IMR-90 (cell line): ENCODE measurements at regions not wholly inside any gene's neighbourhood (a gene's known extent, or its start where the extent isn't known, plus 50 kb on each side); places are given as distances from the start of the nearest gene placed in this dataset.

Experiments
- ATAC-seq: fragments of 200-7000 bp; cut with Tn5 transposase; 2 replicates; pipeline ENCODE4 v1.9.1; 2020; ENCODE audit warnings: low read depth, mild to moderate bottlenecking, moderate library complexity
- BruUV-seq: library from RNA; stranded (reverse); fragments of 400-500 nt; replicated peaks from 2 replicates; lab custom pipeline; 2021; lab: Mats Ljungman, UMichigan
- CTCF ChIA-PET: fragments of 300-600 bp; formaldehyde crosslinking; extraction: SDS; loops from one replicate; lab custom pipeline; 2021; ENCODE audit warnings: antibody characterized with exemption; lab: Yijun Ruan, JAX
- POLR2A ChIA-PET: fragments of 300-600 bp; sonication (Branson Sonifier 250); formaldehyde crosslinking; loops from one replicate; lab custom pipeline; 2022; ENCODE audit warnings: antibody characterized with exemption; ENCODE audit not compliant: unreplicated experiment; lab: Charles Lee
- DNase-seq: peaks from one replicate; pipeline ENCODE4 v3.0.0; 2013
- H2AFZ ChIP-seq: replicated peaks from 2 replicates; pipeline ENCODE3; 2013; ENCODE audit warnings: low read length, mild to moderate bottlenecking; ENCODE audit not compliant: poor library complexity
- H2AK5ac ChIP-seq: 2 replicates; pipeline ENCODE4 v1.6.1; 2013; ENCODE audit warnings: low read depth, low read length, inconsistent platforms
- H2AK9ac ChIP-seq: replicated peaks from 2 replicates; pipeline ENCODE3; 2013; ENCODE audit warnings: mild to moderate bottlenecking, low read depth, low read length, moderate library complexity; ENCODE audit not compliant: poor library complexity
- H2BK120ac ChIP-seq: 2 replicates; pipeline ENCODE4 v1.6.1; 2013; ENCODE audit warnings: low read depth, low read length, inconsistent platforms
- H2BK15ac ChIP-seq: 3 replicates; pipeline ENCODE4 v1.6.1; 2013; ENCODE audit warnings: low read depth, low read length, inconsistent platforms
- H2BK20ac ChIP-seq: 2 replicates; pipeline ENCODE4 v1.6.1; 2013; ENCODE audit warnings: low read depth, mild to moderate bottlenecking, inconsistent platforms, low read length, moderate library complexity
- H2BK5ac ChIP-seq: 2 replicates; pipeline ENCODE4 v1.6.1; 2013; ENCODE audit warnings: mild to moderate bottlenecking, low read depth, low read length, inconsistent platforms; ENCODE audit not compliant: poor library complexity, severe bottlenecking
- H3K14ac ChIP-seq: replicated peaks from 2 replicates; pipeline ENCODE4 v1.6.1; 2013; ENCODE audit warnings: low read depth, low read length, inconsistent platforms
- H3K18ac ChIP-seq: 2 replicates; pipeline ENCODE4 v1.6.1; 2013; ENCODE audit warnings: low read depth, low read length, control low read depth
- H3K23ac ChIP-seq: 2 replicates; pipeline ENCODE4 v1.6.1; 2013; ENCODE audit warnings: low read depth, low read length, inconsistent platforms
- H3K27ac ChIP-seq: 2 replicates; pipeline ENCODE4 v1.5.1; 2013; ENCODE audit warnings: mild to moderate bottlenecking, control low read depth, low read length; ENCODE audit not compliant: insufficient read depth
- H3K27me3 ChIP-seq: 2 replicates; pipeline ENCODE4 v1.6.1; 2013; ENCODE audit warnings: low read length; ENCODE audit not compliant: control insufficient read depth, insufficient read depth
- H3K36me3 ChIP-seq: 2 replicates; pipeline ENCODE4 v1.6.1; 2013; ENCODE audit warnings: low read length, mixed read lengths; ENCODE audit not compliant: control insufficient read depth, insufficient read depth
- H3K4ac ChIP-seq: 2 replicates; pipeline ENCODE4 v1.6.1; 2013; ENCODE audit warnings: low read depth, low read length, inconsistent platforms
- H3K4me1 ChIP-seq: 2 replicates; pipeline ENCODE4 v1.6.1; 2013; ENCODE audit warnings: low read length, mixed read lengths; ENCODE audit not compliant: control insufficient read depth, insufficient read depth
- H3K4me2 ChIP-seq: 2 replicates; pipeline ENCODE4 v1.6.1; 2013; ENCODE audit warnings: low read depth, mild to moderate bottlenecking, control low read depth, low read length, moderate library complexity
- H3K4me3 ChIP-seq: 2 replicates; pipeline ENCODE4 v1.5.1; 2013; ENCODE audit warnings: low read depth, mild to moderate bottlenecking, control low read depth, low read length, moderate library complexity; ENCODE audit not compliant: insufficient read depth
- H3K56ac ChIP-seq: 2 replicates; pipeline ENCODE4 v1.6.1; 2013; ENCODE audit warnings: low read length, inconsistent platforms; ENCODE audit not compliant: insufficient read depth; ENCODE audit errors: extremely low read depth
- H3K79me1 ChIP-seq, 2 experiments: 2 replicates each; pipeline ENCODE4 v1.6.1; 2013; ENCODE audit warnings: low read length in 2 of 2, inconsistent platforms in 1 of 2, low read depth in 1 of 2
- H3K9ac ChIP-seq: 2 replicates; pipeline ENCODE4 v1.6.1; 2013; ENCODE audit warnings: low read depth, low read length, control low read depth
- H3K9me1 ChIP-seq: 2 replicates; pipeline ENCODE4 v1.6.1; 2013; ENCODE audit warnings: low read length, inconsistent platforms; ENCODE audit not compliant: insufficient read depth
- H3K9me3 ChIP-seq: 2 replicates; pipeline ENCODE4 v1.6.1; 2013; ENCODE audit warnings: low read length; ENCODE audit not compliant: control insufficient read depth, insufficient read depth
- H4K20me1 ChIP-seq: 2 replicates; pipeline ENCODE4 v1.6.1; 2013; ENCODE audit warnings: low read length, inconsistent platforms; ENCODE audit not compliant: insufficient read depth
- H4K5ac ChIP-seq: 2 replicates; pipeline ENCODE4 v1.6.1; 2013; ENCODE audit warnings: mild to moderate bottlenecking, low read depth, low read length, control low read depth
- H4K8ac ChIP-seq, 2 experiments: 2 replicates each; pipeline ENCODE4 v1.6.1; 2013; ENCODE audit warnings: low read depth in 2 of 2, low read length in 2 of 2, control low read depth in 1 of 2, inconsistent platforms in 1 of 2
- H4K91ac ChIP-seq: 2 replicates; pipeline ENCODE4 v1.6.1; 2013; ENCODE audit warnings: low read depth, low read length, inconsistent platforms; ENCODE audit not compliant: insufficient read depth
- BHLHE40 ChIP-seq: fragments of 150-350 bp; IDR thresholded peaks from 2 replicates; pipeline ENCODE4 v1.6.1; 2016; ENCODE audit warnings: mild to moderate bottlenecking, low read depth, low read length
- CEBPB ChIP-seq: IDR thresholded peaks from 2 replicates; pipeline ENCODE4 v1.6.1; 2012; ENCODE audit warnings: low read depth, low read length, improper control_type of control experiment
- CTCF ChIP-seq: conservative IDR thresholded peaks from 2 replicates; pipeline ENCODE4 v1.5.1; 2012; ENCODE audit warnings: mild to moderate bottlenecking, low read depth, low read length, improper control_type of control experiment
- ELK1 ChIP-seq: fragments of 150-350 bp; IDR thresholded peaks from 2 replicates; pipeline ENCODE4 v1.6.1; 2016; ENCODE audit warnings: low read depth, mild to moderate bottlenecking, low read length, moderate library complexity, borderline replicate concordance
- MXI1 ChIP-seq: IDR thresholded peaks from 2 replicates; pipeline ENCODE4 v1.6.1; 2012; ENCODE audit warnings: low read depth, mild to moderate bottlenecking, low read length, moderate library complexity, borderline replicate concordance
- NFE2L2 ChIP-seq: fragments of 150-350 bp; IDR thresholded peaks from 2 replicates; pipeline ENCODE4 v1.6.1; 2016; ENCODE audit warnings: low read depth, mild to moderate bottlenecking, low read length
- POLR2A ChIP-seq: IDR thresholded peaks from 2 replicates; pipeline ENCODE4 v1.6.1; 2012; ENCODE audit warnings: mild to moderate bottlenecking, low read depth, low read length
- SMC3 ChIP-seq: fragments of 150-350 bp; IDR thresholded peaks from 2 replicates; pipeline ENCODE4 v1.6.1; 2016; ENCODE audit warnings: low read depth, mild to moderate bottlenecking, antibody characterized with exemption, low read length, moderate library complexity
- USF2 ChIP-seq: fragments of 150-350 bp; IDR thresholded peaks from 2 replicates; pipeline ENCODE4 v1.6.1; 2017; ENCODE audit warnings: mild to moderate bottlenecking, antibody characterized with exemption, low read length, low read depth
- WGBS, 2 experiments: methylation state at CpG; one replicate each; pipeline versions ENCODE4 v1.1.5 to v1.1.7; 2013; ENCODE audit warnings: missing lambda C conversion rate in 2 of 2; ENCODE audit not compliant: insufficient read length in 1 of 2; ENCODE audit errors: extremely low coverage in 2 of 2; 5-methylcytosine and 5-hydroxymethylcytosine counted together
- dilution Hi-C: fragments of 300-500 bp; cut with HindIII; formaldehyde crosslinking; loops from one replicate; pipeline ENCODE4 v1.14.3; 2018; ENCODE audit warnings: low sequenced_read_pairs; ENCODE audit not compliant: unreplicated experiment
- in situ Hi-C: fragments of 300-500 bp; cut with MboI; formaldehyde crosslinking; loops from 3 replicates; pipeline ENCODE4 v1.14.3; 2019; ENCODE audit warnings: low sequenced_read_pairs, inconsistent platforms, mixed read lengths
- intact Hi-C: fragments of 100-400 bp; cut with micrococcal nuclease; formaldehyde crosslinking; loops from 2 replicates; pipeline ENCODE4 v1.10.0; 2022

GRCh38 chr2:129646107-129646506, 333.4 kb upstream of the RAB6C start:
- TF ChIP-seq NFE2L2 (no peak), SMC3 (no peak), CTCF (no peak), CEBPB (no peak), ELK1 (no peak), BHLHE40 (no peak), MXI1 (no peak), USF2 (no peak), POLR2A (no peak)
- in situ Hi-C loops = no loop called here

More at GRCh38 chr2:129646107-129646506, 333.4 kb upstream of the RAB6C start:
- dilution Hi-C loops (no loop called here), intact Hi-C loops (no loop called here)
- Histone ChIP-seq H2BK15ac (no peak overlapping the region), H3K4ac (no peak overlapping the region), H3K14ac (no peak overlapping the region), H3K27me3 (no peaks in the 10 kb centered on the region), H4K91ac (no peak overlapping the region), H3K9ac (no peak overlapping the region), H3K79me1 (no peaks in the 10 kb centered on the region), H4K8ac (no peak overlapping the region), H3K27ac (no peak overlapping the region), H3K36me3 (no peaks in the 10 kb centered on the region), H4K20me1 (no peaks in the 10 kb centered on the region), H2BK5ac (no peak overlapping the region), H3K4me2 (no peak overlapping the region), H3K4me1 (no peaks in the 10 kb centered on the region), H2AK9ac (no peak overlapping the region), H3K18ac (no peak overlapping the region), H2AK5ac (no peak overlapping the region), H2BK20ac (no peak overlapping the region), H3K4me3 (no peak overlapping the region), H3K23ac (no peak overlapping the region), H3K9me1 (no peaks in the 10 kb centered on the region), H3K9me3 (peaks cover 17% of the 10 kb centered on the region), H2BK120ac (no peak overlapping the region), H3K56ac (no peak overlapping the region), H2AFZ (no peak overlapping the region), H4K5ac (no peak overlapping the region)
- no peak for ATAC-seq
- 65% methylated on average over 3 of the region's 6 CpGs; no CpG with 5 or more reads in 1 of the 2 experiments for WGBS, 2 experiments
- BruUV-seq = no TSS peak
- ChIA-PET POLR2A (no interaction called here), CTCF (no interaction called here)
- no peak for DNase-seq
